Heart left ventricle (tissue), 16 donors: ENCODE measurements at regions not wholly inside any gene's neighbourhood (a gene's known extent, or its start where the extent isn't known, plus 50 kb on each side); places are given as distances from the start of the nearest gene placed in this dataset.

Experiments used
- ATAC-seq, 4 donors: fragments of 200-7000 bp; cut with Tn5 transposase; one replicate each; pipeline ENCODE4 v1.9.1; 2020 to 2022; ENCODE audit warnings: moderate library complexity in 4 of 4, mild to moderate bottlenecking in 3 of 4, moderate number of reproducible peaks in 1 of 4
- DNase-seq, 5 donors: peaks; one replicate each; pipeline ENCODE4 v3.0.0-alpha.2; 2020
- H3K27ac ChIP-seq, 12 donors: fragments of 200-600 bp; sonication (generic) in 4 of 12; one replicate each; pipeline versions ENCODE4 v1.5.0 to v1.8.0; 2016 to 2022; ENCODE audit warnings: mild to moderate bottlenecking in 2 of 12
- H3K27me3 ChIP-seq, 9 donors: fragments of 200-600 bp; sonication (generic) in 2 of 9; one replicate each; pipeline versions ENCODE4 v1.5.1 to v1.8.0; 2016 to 2022; ENCODE audit warnings: mild to moderate bottlenecking in 3 of 9
- H3K36me3 ChIP-seq, 9 donors: fragments of 200-600 bp; sonication (generic) in 2 of 9; one replicate each; pipeline versions ENCODE4 v1.5.0 to v1.8.0; 2018 to 2022; ENCODE audit warnings: mild to moderate bottlenecking in 2 of 9
- H3K4me1 ChIP-seq, 12 donors: fragments of 200-600 bp; sonication (generic) in 4 of 12; one replicate each; pipeline versions ENCODE4 v1.5.0 to v1.8.0; 2016 to 2022; ENCODE audit warnings: mild to moderate bottlenecking in 3 of 12
- H3K4me3 ChIP-seq, 12 donors: fragments of 200-600 bp; sonication (generic) in 4 of 12; one replicate each; pipeline versions ENCODE4 v1.5.0 to v1.8.0; 2017 to 2022; ENCODE audit warnings: mild to moderate bottlenecking in 9 of 12, moderate library complexity in 4 of 12
- H3K9me3 ChIP-seq, 12 donors: fragments of 200-600 bp; sonication (generic) in 4 of 12; one replicate each; pipeline versions ENCODE4 v1.5.0 to v1.8.0; 2016 to 2022; ENCODE audit warnings: mild to moderate bottlenecking in 1 of 12
- POLR2A ChIP-seq, 2 donors: fragments of 450-650 bp; IDR thresholded peaks; one replicate each; pipeline ENCODE4 v1.6.1; 2017; ENCODE audit warnings: antibody characterized with exemption in 2 of 2, mild to moderate bottlenecking in 2 of 2, moderate library complexity in 2 of 2
- WGBS, 4 donors: extraction: QIAGEN DNeasy Blood & Tissue Kit in 2 of 4; methylation state at CpG; one replicate each; pipeline versions ENCODE4 v1.1.5 to v1.1.7; 2013 to 2018; 5-methylcytosine and 5-hydroxymethylcytosine counted together
- intact Hi-C, 10 donors: fragments of 100-400 bp; cut with DNase I; formaldehyde crosslinking; loops; one replicate each; pipeline versions ENCODE4 v1.11.1 to v1.14.2; 2022
- TF ChIP-seq, protein P1 (sequence below), 12 donors: fragments of 200-600 bp; sonication (generic) in 4 of 12; IDR thresholded peaks; one replicate each; pipeline versions ENCODE4 v1.5.0 to v1.8.0; 2018 to 2022; ENCODE audit warnings: antibody characterized with exemption in 12 of 12, mild to moderate bottlenecking in 5 of 12
- donor health status: ischemic (EF 13 %, LVEDD 7.1; RV severe dilation, severe dysfunction).
- donor health status: healthy with polysubstance abuse.
- donor health status: DM: no; HTN: yes; CAD: no.
- donor health status: DM: no; HTN: no; CAD: no.
- donor health status: ischemic (EF 25% LVEDD 6.9; RV normal size, moderate dysfunction).
- donor health status: ischemic (EF 25% LVEDD 5.7; RV mildly dilated, moderate dysfunction).
- donor health status: healthy.
- donor health status: DM: yes; HTN: yes; CAD: no.
- donor health status: ischemic (EF 35%, LVEDD 5.7; RV mildly dilated, moderate dysfunction).
- donor health status: nonischemic (EF 11% LVEDD 7.7; RV severe dilation, severe dysfunction).
- donor health status: DM: yes; HTN: yes; CAD: no.
- donor health status: PGD.
- donor health status: ischemic (EF 29% LVEDD 5.4; RV normal size, mild dysfunction).
- donor health status: nonischemic (EF 23%, LVEDD 6.1; RV moderate dilation, normal function).

- Histone ChIP-seq H3K27me3 (no peaks in the 10 kb centered on the region), H3K4me1 (no peaks in the 10 kb centered on the region), H3K9me3 (no peaks in the 10 kb centered on the region), H3K4me3 (no peak overlapping the region), H3K27ac (no peak overlapping the region), H3K36me3 (no peaks in the 10 kb centered on the region)
- TF ChIP-seq, protein P1, sequence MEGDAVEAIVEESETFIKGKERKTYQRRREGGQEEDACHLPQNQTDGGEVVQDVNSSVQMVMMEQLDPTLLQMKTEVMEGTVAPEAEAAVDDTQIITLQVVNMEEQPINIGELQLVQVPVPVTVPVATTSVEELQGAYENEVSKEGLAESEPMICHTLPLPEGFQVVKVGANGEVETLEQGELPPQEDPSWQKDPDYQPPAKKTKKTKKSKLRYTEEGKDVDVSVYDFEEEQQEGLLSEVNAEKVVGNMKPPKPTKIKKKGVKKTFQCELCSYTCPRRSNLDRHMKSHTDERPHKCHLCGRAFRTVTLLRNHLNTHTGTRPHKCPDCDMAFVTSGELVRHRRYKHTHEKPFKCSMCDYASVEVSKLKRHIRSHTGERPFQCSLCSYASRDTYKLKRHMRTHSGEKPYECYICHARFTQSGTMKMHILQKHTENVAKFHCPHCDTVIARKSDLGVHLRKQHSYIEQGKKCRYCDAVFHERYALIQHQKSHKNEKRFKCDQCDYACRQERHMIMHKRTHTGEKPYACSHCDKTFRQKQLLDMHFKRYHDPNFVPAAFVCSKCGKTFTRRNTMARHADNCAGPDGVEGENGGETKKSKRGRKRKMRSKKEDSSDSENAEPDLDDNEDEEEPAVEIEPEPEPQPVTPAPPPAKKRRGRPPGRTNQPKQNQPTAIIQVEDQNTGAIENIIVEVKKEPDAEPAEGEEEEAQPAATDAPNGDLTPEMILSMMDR (IDR thresholded peaks at IDR 0.05) = no peak
- TF ChIP-seq POLR2A (IDR thresholded peaks at IDR 0.05) = no peak
- no peak for DNase-seq
- WGBS, 4 donors = 63 to 68% (median 68%) methylated on average over 4 of the region's 4 CpGs
- ATAC-seq = no peak
- intact Hi-C loops = no loop called here
These were observed 277.0 kb downstream of the ACTR3B start for GRCh38 chr7:153036396-153037063.

DNA sequence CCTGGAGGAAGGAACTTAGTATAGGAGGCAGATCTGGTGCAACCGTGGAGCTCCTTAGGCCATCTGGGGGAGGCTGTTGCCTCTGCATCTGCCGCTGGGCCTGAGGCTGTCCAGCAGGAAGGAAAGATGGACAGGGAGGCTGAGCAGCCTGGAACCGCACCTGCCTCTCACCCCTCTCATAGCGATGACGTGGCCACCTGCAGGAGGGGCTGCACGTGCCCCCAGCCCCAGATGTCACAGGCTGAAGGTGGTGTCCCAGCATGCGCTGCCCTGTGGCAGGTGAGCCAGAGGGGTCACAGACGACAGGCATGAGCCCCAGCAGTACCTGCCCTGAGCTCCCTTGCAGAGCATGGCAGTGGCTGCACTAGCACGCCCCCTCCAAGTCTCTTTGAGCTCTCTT lies 283.9 kb downstream of the ACTR3B start:
- Histone ChIP-seq H3K4me3 (no peak overlapping the region), H3K27me3 (no peaks in the 10 kb centered on the region), H3K36me3 (no peaks in the 10 kb centered on the region), H3K4me1 (no peaks in the 10 kb centered on the region), H3K9me3 (no peaks in the 10 kb centered on the region), H3K27ac (no peak overlapping the region)
- TF ChIP-seq POLR2A (IDR thresholded peaks at IDR 0.05) = no peak
- TF ChIP-seq, protein P1 (IDR thresholded peaks at IDR 0.05) = no peak
- ATAC-seq (no peak), DNase-seq (no peak)
- intact Hi-C loops = no loop called here
- WGBS, 4 donors = 78 to 83% (median 80%) methylated on average over 8 to 9 of the region's 9 CpGs

GRCh38 chr7:153044981-153045380 lies 285.4 kb downstream of the ACTR3B start:
- intact Hi-C loops = no loop called here

DNA sequence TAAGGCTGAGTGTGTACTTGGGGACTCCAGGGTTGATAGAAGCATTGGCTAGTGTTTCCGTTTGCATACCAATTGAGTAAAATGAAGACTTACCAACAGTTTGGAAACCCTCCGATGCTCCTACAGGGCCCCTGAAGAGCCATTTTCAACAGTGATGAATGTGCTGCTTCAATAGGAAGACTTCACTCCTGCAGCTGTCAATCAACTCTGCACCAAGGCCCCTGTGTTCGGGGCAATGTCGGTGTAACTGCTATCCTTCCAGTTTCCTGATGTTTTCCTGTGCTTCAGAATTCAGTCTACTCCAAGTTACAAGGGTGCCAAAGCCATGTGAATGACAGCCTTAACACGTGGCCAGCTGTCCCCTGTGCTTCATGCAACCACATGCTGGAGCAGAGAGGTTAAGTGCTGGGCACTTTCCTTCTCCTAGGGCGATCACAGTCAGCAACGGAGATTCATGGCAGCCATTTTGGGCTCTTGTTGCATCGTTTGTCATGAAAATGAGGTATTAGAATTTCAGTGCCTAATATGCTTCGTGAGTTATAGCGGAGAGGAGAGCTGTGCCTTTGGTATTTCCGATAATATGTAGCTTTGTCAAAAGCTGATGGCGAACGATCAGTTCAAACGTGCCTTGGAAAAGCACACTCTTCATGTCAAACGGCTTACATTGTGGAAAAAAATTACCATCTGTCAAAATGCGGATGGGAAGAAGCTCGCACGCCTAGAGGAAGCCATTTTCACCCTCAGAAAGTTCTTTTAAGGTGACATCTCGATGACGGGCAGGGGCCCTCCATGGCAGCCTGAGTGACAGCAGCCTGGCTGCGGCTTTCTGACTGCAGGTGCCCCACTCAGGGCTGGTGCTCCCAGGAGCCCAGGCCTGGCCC lies 287.8 kb downstream of the ACTR3B start:
- 82 to 85% (median 84%) methylated on average over 18 to 21 of the region's 21 CpGs for WGBS, 4 donors

More at GRCh38 chr7:153044981-153045380, 285.4 kb downstream of the ACTR3B start:
- no peaks in the 10 kb centered on the region for H3K4me1 ChIP-seq
- no peaks in the 10 kb centered on the region for H3K27me3 ChIP-seq
- TF ChIP-seq POLR2A (IDR thresholded peaks at IDR 0.05) = no peak
- TF ChIP-seq, protein P1 (IDR thresholded peaks at IDR 0.05) = no peak
- no peak for DNase-seq
- H3K36me3 ChIP-seq = no peaks in the 10 kb centered on the region
- no peak for ATAC-seq
- H3K27ac ChIP-seq = no peak overlapping the region
- H3K4me3 ChIP-seq = no peak overlapping the region
- H3K9me3 ChIP-seq = no peaks in the 10 kb centered on the region

More for the DNA sequence above, 287.8 kb downstream of the ACTR3B start:
- intact Hi-C loops = no loop called here
- ATAC-seq (no peak), DNase-seq (no peak)
- H3K27ac ChIP-seq = no peak overlapping the region
- peaks cover 0 to 5% (median 0%) of the 10 kb centered on the region in 9 donors for H3K27me3 ChIP-seq
- no peaks in the 10 kb centered on the region for H3K9me3 ChIP-seq
- H3K4me1 ChIP-seq = no peaks in the 10 kb centered on the region
- no peaks in the 10 kb centered on the region for H3K36me3 ChIP-seq
- no peak overlapping the region for H3K4me3 ChIP-seq
- TF ChIP-seq, protein P1 (IDR thresholded peaks at IDR 0.05) = no peak
- no peak for TF ChIP-seq POLR2A (IDR thresholded peaks at IDR 0.05)
